Keratinocyte (primary cell): ENCODE measurements at regions not wholly inside any gene's neighbourhood (a gene's known extent, or its start where the extent isn't known, plus 50 kb on each side); places are given as distances from the start of the nearest gene placed in this dataset.

Source experiments
- DNase-seq: peaks from one replicate; pipeline ENCODE4 v3.0.0-alpha.2; 2011; ENCODE audit warnings: low read depth, missing footprints, low spot score
- FAIRE-seq: peaks from 2 replicates; lab custom pipeline; 2011; peaks lifted over from hg19 to GRCh38; lab: Jason Lieb, UNC
- H2AFZ ChIP-seq: 2 replicates; pipeline ENCODE4 v1.6.0; 2012; ENCODE audit warnings: low read length, control low read depth, inconsistent platforms; ENCODE audit not compliant: control insufficient read depth
- H3K27ac ChIP-seq: 2 replicates; pipeline ENCODE4 v1.5.1; 2011; ENCODE audit warnings: low read length; ENCODE audit not compliant: control insufficient read depth, insufficient read depth
- H3K27me3 ChIP-seq: 3 replicates; pipeline ENCODE4 v1.6.0; 2011; ENCODE audit warnings: low read length; ENCODE audit not compliant: control insufficient read depth, insufficient read depth; ENCODE audit errors: extremely low read depth
- H3K36me3 ChIP-seq, 2 experiments: 2 replicates in 1 of 2; 3 replicates in 1 of 2; pipeline ENCODE4 v1.5.1; 2011; ENCODE audit warnings: low read length in 2 of 2, mild to moderate bottlenecking in 1 of 2; ENCODE audit not compliant: control insufficient read depth in 2 of 2, insufficient read depth in 2 of 2; ENCODE audit errors: extremely low read depth in 1 of 2
- H3K4me1 ChIP-seq: 3 replicates; pipeline ENCODE4 v1.5.1; 2011; ENCODE audit warnings: low read length; ENCODE audit not compliant: control insufficient read depth, insufficient read depth; ENCODE audit errors: extremely low read depth
- H3K4me2 ChIP-seq: 3 replicates; pipeline ENCODE4 v1.6.0; 2011; ENCODE audit warnings: low read depth, low read length; ENCODE audit not compliant: control insufficient read depth, insufficient read depth; ENCODE audit errors: extremely low read depth
- H3K4me3 ChIP-seq, 3 experiments: fragments of 200-600 bp in 1 of 3; sonication (generic) in 1 of 3; 2 replicates in 2 of 3; 3 replicates in 1 of 3; pipeline ENCODE4 v1.5.1; 2011 to 2016; ENCODE audit warnings: low read length in 3 of 3, mild to moderate bottlenecking in 3 of 3, control low read depth in 2 of 3, inconsistent platforms in 1 of 3, low read depth in 1 of 3, mixed read lengths in 1 of 3, mixed run types in 1 of 3, moderate library complexity in 1 of 3; ENCODE audit not compliant: control insufficient read depth in 2 of 3, insufficient read depth in 2 of 3; ENCODE audit errors: extremely low read depth in 1 of 3
- H3K79me2 ChIP-seq: 2 replicates; pipeline ENCODE4 v1.6.0; 2012; ENCODE audit warnings: low read length; ENCODE audit not compliant: control insufficient read depth, insufficient read depth
- H3K9ac ChIP-seq: 3 replicates; pipeline ENCODE4 v1.6.0; 2011; ENCODE audit warnings: low read length; ENCODE audit not compliant: control insufficient read depth, insufficient read depth; ENCODE audit errors: extremely low read depth
- H3K9me1 ChIP-seq: 3 replicates; pipeline ENCODE4 v1.6.0; 2011; ENCODE audit warnings: low read length; ENCODE audit not compliant: control insufficient read depth, insufficient read depth; ENCODE audit errors: extremely low read depth
- H3K9me3 ChIP-seq: 2 replicates; pipeline ENCODE4 v1.5.1; 2012; ENCODE audit warnings: low read depth, low read length; ENCODE audit not compliant: control insufficient read depth
- H4K20me1 ChIP-seq: 3 replicates; pipeline ENCODE4 v1.6.0; 2011; ENCODE audit warnings: low read length; ENCODE audit not compliant: control insufficient read depth, insufficient read depth; ENCODE audit errors: extremely low read depth
- CTCF ChIP-seq, 3 experiments: IDR thresholded peaks in 1 of 3; conservative IDR thresholded peaks in 1 of 3; optimal IDR thresholded peaks in 1 of 3; 2 replicates in 2 of 3; 3 replicates in 1 of 3; pipeline versions ENCODE3 to v1.5.1; 2011; ENCODE audit warnings: low read length in 3 of 3, mild to moderate bottlenecking in 3 of 3, moderate library complexity in 2 of 3, control low read depth in 1 of 3, inconsistent platforms in 1 of 3; ENCODE audit not compliant: insufficient read depth in 2 of 3; ENCODE audit errors: extremely low read depth in 1 of 3
- EZH2 ChIP-seq: IDR thresholded peaks from one replicate; pipeline ENCODE4 v1.6.1; 2012; ENCODE audit warnings: inconsistent platforms, mild to moderate bottlenecking, low read length, moderate library complexity
- dilution Hi-C: fragments of 300-500 bp; cut with MboI; formaldehyde crosslinking; loops from one replicate; pipeline ENCODE4 v1.7.0; 2020; ENCODE audit warnings: low sequenced_read_pairs; ENCODE audit not compliant: extremely low pct_ligation_motif_present

- no peaks in the 10 kb centered on the region for H4K20me1 ChIP-seq
- H2AFZ ChIP-seq, result no peak overlapping the region
- no peak overlapping the region for H3K4me3 ChIP-seq
- H3K36me3 ChIP-seq, result no peaks in the 10 kb centered on the region
- no peaks in the 10 kb centered on the region for H3K9me3 ChIP-seq
- H3K9me1 ChIP-seq, result no peaks in the 10 kb centered on the region
- no peak for TF ChIP-seq CTCF (optimal IDR thresholded peaks at IDR 0.05 in 1 of 3, IDR thresholded peaks at IDR 0.05 in 1 of 3, conservative IDR thresholded peaks at IDR 0.05 in 1 of 3; ENCODE audit: extremely low read depth in 1 of 3, insufficient read depth in 2 of 3, low read length in 3 of 3)
- TF ChIP-seq EZH2, result no peak
- no peak overlapping the region for H3K4me2 ChIP-seq
- H3K4me1 ChIP-seq, result peaks cover 13% of the 10 kb centered on the region
- no peaks in the 10 kb centered on the region for H3K27me3 ChIP-seq
- no peaks in the 10 kb centered on the region for H3K79me2 ChIP-seq
- no peak overlapping the region for H3K27ac ChIP-seq
- dilution Hi-C loops, result no loop called here
- no peak for FAIRE-seq
- H3K9ac ChIP-seq, result no peak overlapping the region
- no peak for DNase-seq
Measured at GRCh38 chr5:108660291-108660690, 87.4 kb upstream of the FER start.

GRCh38 chr5:108659531-108659930 is 88.2 kb upstream of the FER start:
- Histone ChIP-seq H3K4me3 (no peak overlapping the region), H2AFZ (no peak overlapping the region), H3K4me2 (no peak overlapping the region), H4K20me1 (no peaks in the 10 kb centered on the region), H3K27me3 (no peaks in the 10 kb centered on the region), H3K4me1 (peaks cover 13% of the 10 kb centered on the region), H3K9me3 (no peaks in the 10 kb centered on the region), H3K27ac (no peak overlapping the region), H3K79me2 (no peaks in the 10 kb centered on the region), H3K36me3 (no peaks in the 10 kb centered on the region), H3K9ac (no peak overlapping the region), H3K9me1 (no peaks in the 10 kb centered on the region)
- no peak for TF ChIP-seq EZH2
- no peak for TF ChIP-seq CTCF (optimal IDR thresholded peaks at IDR 0.05 in 1 of 3, IDR thresholded peaks at IDR 0.05 in 1 of 3, conservative IDR thresholded peaks at IDR 0.05 in 1 of 3; ENCODE audit: extremely low read depth in 1 of 3, insufficient read depth in 2 of 3, low read length in 3 of 3)
- no peak for FAIRE-seq
- dilution Hi-C loops, result no loop called here
- DNase-seq, result no peak
